GM21381 (cell line): ENCODE measurements at regions not wholly inside any gene's neighbourhood (a gene's known extent, or its start where the extent isn't known, plus 50 kb on each side); places are given as distances from the start of the nearest gene placed in this dataset.
"Not testable (repeated sequence)": the region's sequence is repeated elsewhere in the genome, so short reads cannot be mapped to it uniquely, and the experiment has no call there.

ENCODE experiments used
- ATAC-seq: cut with Tn5 transposase; IDR thresholded peaks from one replicate; pipeline ENCODE4 v1.9.1; 2021; ENCODE audit warnings: mild to moderate bottlenecking, moderate library complexity; ENCODE audit not compliant: unreplicated experiment

GRCh38 chr6:156612361-156612760 is 164.8 kb upstream of the ARID1B start:
- no peak for ATAC-seq

- no peak for ATAC-seq
These were observed 175.2 kb upstream of the ARID1B start for GRCh38 chr6:156602066-156602385.

GRCh38 chr6:156601152-156602065 is 175.8 kb upstream of the ARID1B start:
- ATAC-seq, result no peak

GRCh38 chr6:156600678-156601077 is 176.5 kb upstream of the ARID1B start:
- no peak for ATAC-seq

- ATAC-seq, result no peak
These were observed 177.1 kb upstream of the ARID1B start for GRCh38 chr6:156599978-156600590.

- no peak for ATAC-seq
These were observed 177.8 kb upstream of the ARID1B start for GRCh38 chr6:156599366-156599765.

- no peak for ATAC-seq
These were observed 178.4 kb upstream of the ARID1B start for GRCh38 chr6:156598855-156599180.

GRCh38 chr6:156598071-156598854 is 178.9 kb upstream of the ARID1B start:
- ATAC-seq, result no peak

GRCh38 chr6:156597095-156597494 is 180.1 kb upstream of the ARID1B start:
- ATAC-seq, result no peak

GRCh38 chr6:156595476-156595875 is 181.7 kb upstream of the ARID1B start:
- no peak for ATAC-seq

- ATAC-seq, result no peak
These were observed 183.3 kb upstream of the ARID1B start for GRCh38 chr6:156593893-156594292.

- no peak for ATAC-seq
These were observed 184.1 kb upstream of the ARID1B start for GRCh38 chr6:156593127-156593526.

GRCh38 chr6:156590482-156590881 is 186.7 kb upstream of the ARID1B start:
- no peak for ATAC-seq

- no peak for ATAC-seq
These were observed 187.9 kb upstream of the ARID1B start for GRCh38 chr6:156589281-156589680.

- no peak for ATAC-seq
These were observed 189.4 kb upstream of the ARID1B start for GRCh38 chr6:156587751-156588301.

- ATAC-seq, result no peak
These were observed 190.1 kb upstream of the ARID1B start for GRCh38 chr6:156587071-156587470.

GRCh38 chr6:156585859-156586258 is 191.3 kb upstream of the ARID1B start:
- ATAC-seq, result no peak

- ATAC-seq, result not testable (repeated sequence)
These were observed 193.1 kb upstream of the ARID1B start for GRCh38 chr6:156584121-156584520.

GRCh38 chr6:156583083-156583482 is 194.1 kb upstream of the ARID1B start:
- no peak for ATAC-seq

GRCh38 chr6:156582509-156582992 is 194.6 kb upstream of the ARID1B start:
- no peak for ATAC-seq

GRCh38 chr6:156579564-156579963 is 197.6 kb upstream of the ARID1B start:
- no peak for ATAC-seq
